SHP77 treated with DMSO at 0.1 percent for 48 hours (cell line): ENCODE measurements at regions not wholly inside any gene's neighbourhood (a gene's known extent, or its start where the extent isn't known, plus 50 kb on each side); places are given as distances from the start of the nearest gene placed in this dataset.
A peak's percentile ranks its signal among the peaks of the same experiment; 100 is the strongest.

ENCODE experiments used
- DNase-seq: peaks from one replicate; lab custom pipeline; 2025; lab: John Stamatoyannopoulos, UW

GRCh38 chr2:67043781-67044478, 353.2 kb upstream of the ETAA1 start:
- no peak for DNase-seq

GRCh38 chr2:67046591-67046990, 350.5 kb upstream of the ETAA1 start:
- DNase-seq: no peak

GRCh38 chr2:67048314-67048713, 348.8 kb upstream of the ETAA1 start:
- no peak for DNase-seq

- no peak for DNase-seq
Measured at GRCh38 chr2:67050622-67051021, 346.5 kb upstream of the ETAA1 start.

GRCh38 chr2:67054728-67055127, 342.4 kb upstream of the ETAA1 start:
- DNase-seq: no peak

- no peak for DNase-seq
Measured at GRCh38 chr2:67055387-67056304, 341.5 kb upstream of the ETAA1 start.

GRCh38 chr2:67057123-67057522, 340.0 kb upstream of the ETAA1 start:
- no peak for DNase-seq

- DNase-seq: no peak
Measured at GRCh38 chr2:67057901-67058703, 339.0 kb upstream of the ETAA1 start.

GRCh38 chr2:67065046-67065445, 332.1 kb upstream of the ETAA1 start:
- no peak for DNase-seq

GRCh38 chr2:67066782-67067181, 330.4 kb upstream of the ETAA1 start:
- DNase-seq: peak; percentile 68

GRCh38 chr2:67067656-67068055, 329.5 kb upstream of the ETAA1 start:
- DNase-seq: no peak

- no peak for DNase-seq
Measured at GRCh38 chr2:67070826-67071225, 326.3 kb upstream of the ETAA1 start.

- DNase-seq: no peak
Measured at GRCh38 chr2:67075056-67075455, 322.1 kb upstream of the ETAA1 start.

GRCh38 chr2:67075530-67076238, 321.4 kb upstream of the ETAA1 start:
- DNase-seq: no peak

GRCh38 chr2:67076239-67076624, 320.9 kb upstream of the ETAA1 start:
- DNase-seq: no peak

- DNase-seq: peak; percentile 10
Measured at GRCh38 chr2:67079729-67080128, 317.4 kb upstream of the ETAA1 start.

GRCh38 chr2:67082813-67083212, 314.3 kb upstream of the ETAA1 start:
- no peak for DNase-seq

GRCh38 chr2:67083951-67084350, 313.2 kb upstream of the ETAA1 start:
- DNase-seq: no peak

GRCh38 chr2:67085146-67085545, 312.0 kb upstream of the ETAA1 start:
- no peak for DNase-seq

GRCh38 chr2:67091681-67092080, 305.5 kb upstream of the ETAA1 start:
- DNase-seq: no peak

- no peak for DNase-seq
Measured at GRCh38 chr2:67095121-67095520, 302.0 kb upstream of the ETAA1 start.

- DNase-seq: no peak
Measured at GRCh38 chr2:67096886-67097285, 300.2 kb upstream of the ETAA1 start.
